Endothelial cell of umbilical vein (primary cell): ENCODE measurements at regions not wholly inside any gene's neighbourhood (a gene's known extent, or its start where the extent isn't known, plus 50 kb on each side); places are given as distances from the start of the nearest gene placed in this dataset.

Source experiments
- BruUV-seq: library from RNA; stranded (reverse); fragments of 400-500 nt; replicated peaks from 2 replicates; lab custom pipeline; 2021; lab: Mats Ljungman, UMichigan
- CTCF ChIA-PET: fragments of 300-600, 350-600 bp; sonication (Branson Sonifier 250); formaldehyde crosslinking; loops from one replicate; lab custom pipeline; 2021; ENCODE audit warnings: antibody characterized with exemption, inconsistent platforms; lab: Charles Lee
- POLR2A ChIA-PET: fragments of 300-600, 350-600 bp; sonication (Branson Sonifier 250); formaldehyde crosslinking; loops from one replicate; lab custom pipeline; 2021; ENCODE audit warnings: antibody characterized with exemption, inconsistent platforms; lab: Charles Lee
- DNase-seq: peaks from one replicate; pipeline ENCODE4 v3.0.0-alpha.2; 2011; ENCODE audit warnings: low read depth, low spot score
- FAIRE-seq: peaks from 2 replicates; lab custom pipeline; 2011; peaks lifted over from hg19 to GRCh38; lab: Jason Lieb, UNC
- H2AFZ ChIP-seq: 2 replicates; pipeline ENCODE4 v1.6.0; 2012; ENCODE audit warnings: low read depth, low read length, control low read depth, inconsistent platforms
- H3K27ac ChIP-seq: 2 replicates; pipeline ENCODE4 v1.5.1; 2011; ENCODE audit warnings: low read depth, mild to moderate bottlenecking, control low read depth, low read length, moderate library complexity; ENCODE audit not compliant: insufficient read depth
- H3K27me3 ChIP-seq, 2 experiments: 2 replicates each; pipeline versions ENCODE4 v1.6.0 to v1.6.1; 2011; ENCODE audit warnings: low read length in 2 of 2, mixed read lengths in 1 of 2; ENCODE audit not compliant: control insufficient read depth in 2 of 2, insufficient read depth in 2 of 2
- H3K36me3 ChIP-seq, 2 experiments: 2 replicates in 1 of 2; 3 replicates in 1 of 2; pipeline ENCODE4 v1.5.1; 2011; ENCODE audit warnings: low read length in 2 of 2, mild to moderate bottlenecking in 1 of 2, moderate library complexity in 1 of 2; ENCODE audit not compliant: control insufficient read depth in 2 of 2, insufficient read depth in 2 of 2; ENCODE audit errors: extremely low read depth in 1 of 2
- H3K4me1 ChIP-seq: 3 replicates; pipeline ENCODE4 v1.5.1; 2011; ENCODE audit warnings: mild to moderate bottlenecking, low read length; ENCODE audit not compliant: control insufficient read depth, insufficient read depth; ENCODE audit errors: extremely low read depth
- H3K4me2 ChIP-seq: 2 replicates; pipeline ENCODE4 v1.6.1; 2011; ENCODE audit warnings: low read length, control low read depth, mixed read lengths; ENCODE audit not compliant: insufficient read depth
- H3K4me3 ChIP-seq, 3 experiments: fragments of 200-600 bp in 1 of 3; sonication (generic), shearing (Covaris generic) in 1 of 3; replicated peaks in 1 of 3; 2 replicates each; pipeline ENCODE4 v1.5.1; 2011 to 2016; ENCODE audit warnings: control low read depth in 3 of 3, low read length in 3 of 3, mild to moderate bottlenecking in 2 of 3, inconsistent platforms in 1 of 3, low read depth in 1 of 3, moderate library complexity in 1 of 3; ENCODE audit not compliant: insufficient read depth in 1 of 3
- H3K79me2 ChIP-seq: 2 replicates; pipeline ENCODE4 v1.6.0; 2012; ENCODE audit warnings: low read length, inconsistent platforms; ENCODE audit not compliant: control insufficient read depth, insufficient read depth
- H3K9ac ChIP-seq: replicated peaks from 2 replicates; pipeline ENCODE3; 2011; ENCODE audit warnings: low read length, control low read depth; ENCODE audit not compliant: insufficient read depth; ENCODE audit errors: extremely low read depth
- H3K9me1 ChIP-seq: replicated peaks from 3 replicates; pipeline ENCODE4 v1.6.0; 2011; ENCODE audit warnings: mild to moderate bottlenecking, low read length; ENCODE audit not compliant: control insufficient read depth, insufficient read depth; ENCODE audit errors: extremely low read depth
- H3K9me3 ChIP-seq: replicated peaks from 2 replicates; pipeline ENCODE4 v1.5.1; 2012; ENCODE audit warnings: low read length, inconsistent platforms; ENCODE audit not compliant: control insufficient read depth, insufficient read depth
- H4K20me1 ChIP-seq: replicated peaks from 2 replicates; pipeline ENCODE3; 2011; ENCODE audit warnings: mild to moderate bottlenecking, low read length; ENCODE audit not compliant: control insufficient read depth, insufficient read depth; ENCODE audit errors: extremely low read depth
- CTCF ChIP-seq, 2 donors: IDR thresholded peaks; 1 replicate in 1 of 2; 2 replicates in 1 of 2; pipeline ENCODE4 v1.5.1; 2011; ENCODE audit warnings: low read length in 2 of 2, mild to moderate bottlenecking in 2 of 2, moderate library complexity in 2 of 2, control low read depth in 1 of 2, inconsistent platforms in 1 of 2, low read depth in 1 of 2; ENCODE audit not compliant: insufficient read depth in 1 of 2; ENCODE audit errors: extremely low read depth in 1 of 2
- EZH2 ChIP-seq: IDR thresholded peaks from 2 replicates; pipeline ENCODE4 v1.6.1; 2012; ENCODE audit warnings: borderline replicate concordance, low read depth, mild to moderate bottlenecking, moderate library complexity, low read length, inconsistent platforms; ENCODE audit not compliant: severe bottlenecking
- FOS ChIP-seq: IDR thresholded peaks from 2 replicates; pipeline ENCODE4 v1.6.1; 2011; ENCODE audit warnings: mild to moderate bottlenecking, low read length, moderate library complexity, borderline replicate concordance; ENCODE audit not compliant: insufficient read depth
- GATA2 ChIP-seq: IDR thresholded peaks from 2 replicates; pipeline ENCODE4 v1.7.0; 2011; ENCODE audit warnings: low read depth, mild to moderate bottlenecking, moderate library complexity, mixed read lengths, low read length; ENCODE audit not compliant: insufficient read length, insufficient read depth
- JUN ChIP-seq: IDR thresholded peaks from 2 replicates; pipeline ENCODE4 v1.6.1; 2011; ENCODE audit warnings: borderline replicate concordance, low read depth; ENCODE audit not compliant: insufficient read length, insufficient read depth
- MAX ChIP-seq: IDR thresholded peaks from 2 replicates; pipeline ENCODE4 v1.6.1; 2011; ENCODE audit not compliant: insufficient read depth, insufficient read length
- MYC ChIP-seq: IDR thresholded peaks from one replicate; pipeline ENCODE4 v1.6.1; 2011; ENCODE audit warnings: mild to moderate bottlenecking, low read depth, low read length
- POLR2A ChIP-seq: IDR thresholded peaks from 2 replicates; pipeline ENCODE4 v1.6.1; 2012; ENCODE audit warnings: low read depth, mild to moderate bottlenecking, control low read depth, low read length
- POLR2AphosphoS5 ChIP-seq: IDR thresholded peaks from 2 replicates; pipeline ENCODE4 v1.6.1; 2012; ENCODE audit warnings: low read depth, mild to moderate bottlenecking, control low read depth, low read length, moderate library complexity; ENCODE audit not compliant: insufficient read depth
- dilution Hi-C: fragments of 300-500 bp; cut with MboI; formaldehyde crosslinking; loops from one replicate; pipeline ENCODE4 v1.15.0; 2019; ENCODE audit warnings: low sequenced_read_pairs; ENCODE audit not compliant: extremely low pct_ligation_motif_present
- intact Hi-C: fragments of 100-400 bp; cut with micrococcal nuclease; formaldehyde crosslinking; loops from one replicate; pipeline ENCODE4 v1.10.0; 2022

- Histone ChIP-seq H3K9me1 (no peaks in the 10 kb centered on the region), H3K27ac (no peak overlapping the region), H3K79me2 (no peaks in the 10 kb centered on the region), H3K9ac (no peak overlapping the region), H2AFZ (no peak overlapping the region), H3K27me3 (no peaks in the 10 kb centered on the region), H3K36me3 (no peaks in the 10 kb centered on the region), H3K4me3 (no peak overlapping the region), H3K9me3 (no peaks in the 10 kb centered on the region), H3K4me1 (peaks cover 4% of the 10 kb centered on the region), H4K20me1 (no peaks in the 10 kb centered on the region), H3K4me2 (no peak overlapping the region)
- CTCF ChIA-PET: interaction anchor here (1.4 kb wide), 1 partner anchor 12 kb away, joined by 3 read pairs; no protein-coding TSS in a partner anchor
- intact Hi-C loops: no loop called here
- FAIRE-seq (no peak), DNase-seq (no peak)
- BruUV-seq: no TSS peak
- dilution Hi-C loops: no loop called here
- POLR2A ChIA-PET: no interaction called here
- no peak for TF ChIP-seq EZH2
- TF ChIP-seq POLR2A: no peak
- no peak for TF ChIP-seq FOS
- TF ChIP-seq POLR2AphosphoS5: no peak
- no peak for TF ChIP-seq GATA2
- TF ChIP-seq JUN: no peak
- no peak for TF ChIP-seq CTCF (IDR thresholded peaks at IDR 0.05; ENCODE audit: extremely low read depth in 1 of 2, insufficient read depth in 1 of 2, low read depth in 1 of 2, low read length in 2 of 2)
- no peak for TF ChIP-seq MYC
- no peak for TF ChIP-seq MAX
These were observed 89.1 kb upstream of the PROX1 start for GRCh38 chr1:213898684-213899083.
